Muscle of arm (tissue), 1 donor: ENCODE measurements at regions not wholly inside any gene's neighbourhood (a gene's known extent, or its start where the extent isn't known, plus 50 kb on each side); places are given as distances from the start of the nearest gene placed in this dataset.

Source experiments
- DNase-seq: peaks from one replicate; pipeline ENCODE4 v3.0.0-alpha.2; 2013

DNA sequence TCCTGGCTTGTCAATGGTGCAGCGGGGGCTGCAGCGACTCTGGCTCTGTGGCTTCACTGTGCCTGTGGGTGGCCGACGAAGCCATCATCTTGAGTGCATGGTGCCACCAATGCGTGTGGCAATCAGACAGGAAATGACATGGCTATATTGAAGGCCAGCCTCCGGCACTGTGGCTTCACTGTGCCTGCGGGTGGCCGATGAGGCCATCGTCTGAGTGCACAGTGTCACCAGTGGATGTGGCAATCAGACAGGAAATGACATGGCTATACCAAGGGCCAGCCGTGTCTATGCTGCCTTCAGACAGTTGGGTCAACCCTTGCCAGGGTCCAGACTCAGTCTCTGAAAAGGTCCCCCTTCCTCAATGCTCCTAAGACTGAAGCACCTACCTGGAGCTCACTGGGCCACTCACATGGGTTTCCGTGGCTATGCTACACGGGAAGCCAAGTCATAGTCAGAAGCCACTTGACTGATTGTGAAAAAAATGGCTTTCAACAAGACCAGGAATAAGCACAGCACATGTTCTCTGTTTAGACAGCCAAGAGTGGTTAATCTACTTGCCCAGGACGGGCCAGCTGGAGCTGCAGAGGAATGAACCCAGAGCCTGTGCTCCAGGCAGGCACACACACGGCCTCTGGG, 67.5 kb upstream of the S1PR3 start:
- DNase-seq = no peak

DNA sequence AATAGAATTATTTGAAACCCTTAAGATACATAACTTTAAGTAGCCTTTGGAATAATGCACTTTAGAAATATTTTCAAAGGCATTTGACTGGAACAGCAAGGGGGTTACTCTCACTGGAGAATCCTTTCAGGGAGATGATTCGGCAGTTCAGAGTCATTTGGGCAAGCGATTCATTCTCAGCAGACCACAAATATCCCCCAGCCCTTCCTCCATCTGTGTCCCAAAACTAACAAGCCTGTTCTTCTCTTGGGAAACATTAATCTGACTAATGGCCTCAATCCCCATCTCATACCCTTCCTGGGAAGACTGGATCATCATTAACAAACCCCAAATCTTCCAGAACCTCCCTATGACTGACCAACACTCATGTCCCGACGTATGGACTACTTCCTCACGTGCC, 65.8 kb upstream of the S1PR3 start:
- no peak for DNase-seq

DNA sequence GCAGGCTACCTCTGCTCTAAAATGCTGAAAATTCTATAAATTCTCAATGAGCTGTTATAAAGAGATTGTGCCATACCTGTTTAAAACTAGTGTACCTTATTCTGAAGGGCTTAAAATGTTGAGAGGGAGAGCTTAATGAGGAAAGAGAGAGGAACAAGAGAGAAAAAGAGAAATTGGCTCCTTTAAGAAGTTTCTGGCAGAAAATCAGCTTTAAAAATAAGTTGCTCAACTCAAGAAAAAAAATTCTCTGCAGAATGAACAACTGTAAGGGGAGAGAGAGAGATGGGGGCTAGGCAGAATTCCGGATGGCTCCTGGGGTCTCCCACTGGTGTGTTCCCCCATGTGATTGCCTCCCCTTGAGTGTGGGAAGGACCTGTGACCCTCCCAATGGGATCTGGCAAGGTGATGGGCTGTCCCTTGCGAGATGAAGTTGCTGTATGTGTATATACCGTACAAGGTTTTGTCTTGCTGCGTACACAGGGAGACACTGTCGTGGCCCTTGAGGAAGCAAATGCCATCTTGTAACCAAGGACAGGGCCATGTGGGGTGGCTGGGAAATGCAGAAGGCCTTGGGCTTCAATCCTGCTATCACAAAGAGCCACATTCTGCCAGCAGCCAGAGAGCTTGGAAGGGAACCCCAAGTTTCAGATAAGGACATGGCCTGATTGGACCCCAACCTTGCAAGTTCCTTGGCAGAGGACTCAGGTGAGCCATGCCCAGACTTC, 64.3 kb upstream of the S1PR3 start:
- no peak for DNase-seq

DNA sequence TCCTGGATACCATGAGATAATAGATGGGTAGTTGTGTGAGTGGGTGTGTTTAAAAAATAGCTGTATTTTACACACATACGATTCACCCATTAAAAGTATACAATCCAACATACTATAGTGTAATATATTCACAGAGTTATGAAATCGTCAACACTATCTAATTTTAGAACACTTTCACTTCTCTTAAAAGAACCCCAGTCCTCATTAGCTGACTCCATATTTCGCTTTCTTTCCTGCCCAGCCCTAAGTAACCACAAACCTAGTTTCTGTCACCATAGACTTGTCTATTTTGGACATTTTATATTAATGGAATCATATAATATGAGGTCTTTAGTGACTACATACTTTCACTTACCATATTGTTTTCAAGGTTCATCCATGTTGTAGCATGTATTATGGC, 63.8 kb upstream of the S1PR3 start:
- no peak for DNase-seq

DNA sequence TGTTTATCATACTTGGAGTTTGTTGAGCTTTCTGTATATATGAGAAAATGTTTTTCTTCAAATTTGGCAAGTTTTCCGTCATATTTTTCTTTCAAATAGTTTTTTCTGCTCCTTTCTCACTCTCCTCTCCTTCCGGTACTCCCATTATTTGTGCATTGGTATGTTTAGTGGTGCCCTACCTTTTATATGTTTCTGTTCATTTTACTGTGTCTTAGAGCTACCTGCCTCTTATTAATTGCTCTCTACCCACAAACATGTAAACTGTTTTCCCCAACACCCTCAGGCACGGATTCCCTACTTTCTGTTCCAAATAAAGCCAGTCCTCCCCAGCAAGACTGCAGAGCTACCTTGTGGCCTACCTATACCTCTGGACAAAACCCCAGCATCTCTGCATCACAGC, 60.6 kb upstream of the S1PR3 start:
- no peak for DNase-seq

DNA sequence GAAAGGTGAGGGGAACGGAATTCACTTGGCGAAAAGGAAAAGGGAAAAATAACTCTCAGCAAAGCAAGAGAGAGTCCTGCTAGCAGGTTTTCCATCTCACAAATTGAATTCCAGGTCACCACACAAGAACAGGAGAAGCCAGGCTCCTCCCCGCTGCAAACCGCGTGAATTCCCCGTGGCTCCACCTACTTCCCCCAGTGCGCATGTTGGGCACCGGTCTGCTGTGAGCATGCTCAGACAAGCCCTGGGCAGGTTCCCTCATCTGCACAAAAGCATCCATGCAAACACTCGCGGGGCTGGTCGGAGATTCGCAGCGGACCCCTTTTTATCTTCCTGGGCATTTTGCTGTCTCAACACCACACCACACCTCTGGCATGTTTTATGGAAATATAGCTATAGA, 58.5 kb upstream of the S1PR3 start:
- no peak for DNase-seq

DNA sequence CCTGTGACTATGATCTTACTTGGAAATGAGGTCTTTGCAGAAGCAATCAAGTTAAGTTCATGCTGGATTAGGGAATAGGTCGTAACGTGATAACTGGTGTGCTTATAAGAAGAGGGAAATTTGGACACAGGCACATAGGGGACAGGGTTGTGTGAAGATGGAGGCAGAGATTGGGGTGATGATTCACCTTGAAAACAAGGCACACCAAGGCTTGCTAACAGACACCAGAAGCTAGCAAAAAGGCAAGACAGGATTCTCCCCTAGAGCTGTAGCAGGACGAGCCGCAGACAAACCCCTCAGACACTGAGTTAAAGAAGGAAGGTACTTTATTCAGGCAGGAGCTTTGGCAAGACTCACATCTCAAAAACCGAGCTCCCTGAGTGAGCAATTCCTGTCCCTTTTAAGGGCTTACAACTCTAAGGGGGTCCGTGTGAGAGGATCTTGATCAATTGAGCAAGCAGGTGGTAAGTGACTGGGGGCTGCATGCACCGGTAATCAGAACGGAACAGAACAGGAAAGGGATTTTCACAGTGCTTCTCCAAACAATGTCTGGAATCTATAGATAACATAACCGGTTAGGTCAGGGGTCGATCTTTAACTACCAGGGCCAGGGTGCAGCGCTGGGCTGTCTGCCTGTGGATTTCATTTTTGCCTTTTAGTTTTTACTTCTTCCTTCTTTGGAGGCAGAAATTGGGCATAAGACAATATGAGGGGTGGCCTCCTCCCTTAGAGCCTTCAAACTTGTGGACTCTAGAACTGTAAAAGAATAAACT, 57.5 kb upstream of the S1PR3 start:
- DNase-seq = no peak

DNA sequence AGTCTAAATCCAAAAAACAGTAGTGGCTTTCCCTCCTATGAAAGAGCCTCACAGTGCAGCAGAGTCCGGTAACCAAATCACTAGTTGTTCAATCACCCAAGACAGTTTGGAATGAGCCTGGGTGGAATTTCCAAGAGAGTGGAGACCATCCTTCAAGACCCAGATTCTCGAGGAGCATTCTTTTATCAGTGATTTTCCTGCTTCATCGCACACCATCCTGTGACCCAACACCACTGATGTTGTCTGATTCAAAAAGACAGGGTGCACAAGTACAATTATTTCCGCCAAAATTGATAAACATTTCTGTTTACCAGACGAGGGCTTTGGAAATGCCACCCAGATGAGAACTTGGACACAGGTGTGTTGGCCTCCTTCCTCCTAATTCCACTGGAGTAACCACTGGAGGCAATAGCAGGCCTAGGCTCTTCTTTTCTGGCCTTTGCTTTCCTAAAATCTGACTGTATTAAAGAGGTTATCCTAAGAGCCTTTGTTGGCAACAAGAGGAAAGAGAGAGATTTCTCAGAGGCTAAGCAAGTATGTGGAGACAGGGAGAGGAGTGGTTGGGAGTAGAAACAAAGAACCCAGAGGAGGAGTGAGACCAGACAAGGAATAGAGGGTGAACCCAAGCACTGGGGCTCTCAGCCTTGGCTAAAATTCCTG, 56.3 kb upstream of the S1PR3 start:
- no peak for DNase-seq

DNA sequence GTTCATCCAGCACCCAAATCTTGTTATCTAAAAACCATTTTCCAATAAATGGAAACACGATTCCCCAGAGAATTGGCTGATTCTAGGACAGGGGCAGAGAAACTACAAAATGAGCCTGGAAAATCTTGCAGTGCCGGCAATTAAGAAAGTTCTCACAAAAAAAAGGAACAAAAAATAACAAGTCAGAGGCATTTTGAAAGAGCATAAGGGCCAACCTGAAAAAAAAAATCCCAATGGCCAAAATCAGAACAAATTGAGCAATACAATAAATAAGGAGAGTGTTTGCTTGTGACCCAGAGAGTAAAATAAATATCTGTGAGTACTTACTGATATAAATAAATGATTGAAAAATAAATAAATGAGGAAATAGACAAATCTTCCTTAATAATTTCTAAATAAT, 55.1 kb upstream of the S1PR3 start:
- DNase-seq = no peak

DNA sequence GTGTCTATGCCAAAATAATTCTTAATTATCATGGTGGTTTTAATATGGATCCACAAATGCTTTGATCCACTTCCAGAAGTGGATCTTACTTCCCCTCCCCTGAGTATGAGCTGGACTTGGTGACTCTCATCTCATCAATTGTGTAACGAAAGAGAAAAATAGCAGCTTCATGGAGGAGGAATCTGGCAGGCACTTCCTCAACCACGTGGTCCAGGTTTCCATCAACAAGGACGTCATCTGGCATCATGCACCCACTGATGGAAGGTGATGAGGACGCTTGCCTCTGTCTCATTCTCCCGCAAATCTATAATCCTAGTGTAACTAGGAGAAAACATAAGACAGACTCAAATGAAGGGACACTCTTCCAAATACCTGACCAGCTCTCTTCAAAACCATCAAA, 54.6 kb upstream of the S1PR3 start:
- DNase-seq = no peak

DNA sequence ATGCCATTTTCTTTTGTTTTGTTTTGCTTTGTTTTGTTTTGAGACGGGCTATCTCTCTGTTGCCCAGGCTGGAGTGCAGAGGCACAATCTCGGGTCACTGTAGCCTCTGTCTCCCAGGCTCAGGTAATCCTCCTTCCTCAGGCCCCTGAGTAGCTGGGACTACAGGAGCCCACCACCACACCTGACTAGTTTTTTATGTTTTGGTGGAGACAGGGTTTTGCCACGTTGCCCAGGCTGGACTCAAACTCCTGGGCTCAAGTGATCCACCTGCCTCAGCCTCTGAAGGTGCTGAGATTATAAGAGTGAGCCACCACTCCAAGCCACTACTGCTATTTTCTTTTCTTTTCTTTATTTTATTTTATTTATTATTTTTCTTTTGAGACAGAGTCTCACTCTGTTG, 54.0 kb upstream of the S1PR3 start:
- no peak for DNase-seq

DNA sequence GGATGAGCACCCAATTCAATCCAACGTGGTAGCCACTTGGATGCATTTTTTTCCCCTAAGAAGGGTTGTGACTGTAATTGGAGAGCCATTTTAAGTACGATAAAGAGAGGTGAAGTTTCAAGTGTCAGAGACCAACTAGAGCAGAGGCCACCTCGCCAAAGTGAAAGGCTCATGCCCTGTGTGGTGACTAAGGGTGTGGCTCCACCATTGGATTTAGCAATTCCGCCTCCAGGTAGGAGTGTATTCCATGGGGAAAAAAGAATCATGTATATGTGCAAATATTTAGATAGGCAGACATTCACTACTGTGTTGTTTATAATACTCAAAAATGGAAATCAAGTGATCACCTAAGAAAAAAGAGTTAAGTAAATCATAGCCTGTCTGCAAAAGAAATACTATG, 53.1 kb upstream of the S1PR3 start:
- DNase-seq = no peak
